ENCODE measurements at regions not wholly inside any gene's neighbourhood (a gene's known extent, or its start where the extent isn't known, plus 50 kb on each side); places are given as distances from the start of the nearest gene placed in this dataset.
"Not testable (repeated sequence)": the region's sequence is repeated elsewhere in the genome, so short reads cannot be mapped to it uniquely, and the experiment has no call there.

DNA sequence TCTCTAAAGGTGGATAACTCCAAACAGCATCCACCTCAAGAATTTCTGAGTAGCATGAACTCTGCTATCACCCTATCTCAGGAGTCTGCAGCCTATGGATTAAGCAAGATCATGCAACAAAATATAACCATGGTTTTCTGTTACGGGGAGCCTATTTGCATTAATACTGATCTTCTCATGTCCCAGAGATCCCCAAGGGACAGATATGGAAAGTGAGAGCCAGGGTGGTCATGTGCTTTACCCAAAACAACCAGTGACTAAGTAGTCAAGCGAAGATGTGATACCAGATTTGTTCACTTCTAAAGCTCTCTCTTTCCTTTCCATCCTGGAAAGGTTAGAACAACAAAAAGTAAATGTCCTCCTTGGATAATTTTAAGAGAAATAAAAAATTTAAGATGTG is 125.1 kb downstream of the PRRX1 start:
- no peak for DNase-seq (ENCODE audit: extremely low read depth, low read depth)

DNA sequence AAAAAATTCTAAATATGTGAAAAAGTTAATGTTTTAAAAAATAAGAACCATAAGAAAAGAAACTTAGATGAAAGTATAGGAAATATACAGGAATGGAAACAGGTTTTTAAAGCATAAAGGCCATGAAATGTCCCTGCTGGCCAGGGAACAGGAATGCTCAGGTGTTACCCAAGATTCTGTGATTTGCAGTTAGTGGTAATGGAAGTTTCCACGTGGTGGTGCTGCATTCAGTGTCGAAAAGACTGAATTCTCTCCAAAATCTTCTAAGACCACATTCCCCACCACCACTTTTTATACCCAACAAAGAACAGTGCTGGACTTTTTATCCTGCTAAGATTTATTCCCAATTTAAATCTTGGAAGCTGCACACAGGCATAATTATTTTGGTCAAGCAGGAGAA is 126.2 kb downstream of the PRRX1 start:
- DNase-seq (ENCODE audit: extremely low read depth, low read depth) = no peak

DNA sequence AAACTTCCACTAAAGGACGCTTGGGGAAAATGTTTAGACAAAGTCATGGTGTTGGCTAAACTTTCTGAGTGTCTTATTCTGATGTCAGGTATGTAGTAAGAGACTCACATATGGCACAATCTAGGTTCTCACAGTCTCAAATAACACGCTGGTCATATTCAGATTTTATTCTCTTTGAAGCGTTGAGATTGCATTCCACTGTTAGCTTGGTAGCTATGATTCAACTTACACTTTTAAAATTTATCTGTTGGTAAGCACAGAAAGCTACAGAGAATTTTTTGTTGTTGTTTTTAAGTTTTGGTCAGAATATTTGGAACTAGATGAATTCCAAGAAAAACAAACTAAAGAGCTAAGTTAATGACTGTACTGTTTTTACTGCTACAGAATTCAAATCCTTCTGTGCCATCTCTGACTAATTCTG is 126.7 kb downstream of the PRRX1 start:
- no peak for DNase-seq (ENCODE audit: extremely low read depth, low read depth)

DNA sequence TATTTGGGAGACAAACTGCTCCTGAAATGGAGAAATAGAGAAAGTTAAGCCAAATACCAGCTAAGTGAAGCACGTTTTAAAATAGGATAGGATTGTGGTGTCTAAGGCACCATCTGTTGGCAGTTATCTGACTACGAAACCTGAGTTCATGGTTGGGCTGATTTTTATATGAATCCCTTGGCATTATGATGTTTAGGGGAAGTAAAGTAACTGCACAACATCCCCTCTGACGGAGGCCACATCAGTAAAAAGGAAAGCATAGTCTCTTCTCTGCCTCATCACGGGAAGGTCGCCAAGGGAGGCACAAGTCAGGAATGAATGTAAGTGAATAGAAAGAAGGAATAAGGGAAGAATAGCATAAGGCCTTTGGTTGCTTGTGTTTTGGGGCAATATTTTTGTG is 128.0 kb downstream of the PRRX1 start:
- no peak for DNase-seq (ENCODE audit: extremely low read depth, low read depth)

DNA sequence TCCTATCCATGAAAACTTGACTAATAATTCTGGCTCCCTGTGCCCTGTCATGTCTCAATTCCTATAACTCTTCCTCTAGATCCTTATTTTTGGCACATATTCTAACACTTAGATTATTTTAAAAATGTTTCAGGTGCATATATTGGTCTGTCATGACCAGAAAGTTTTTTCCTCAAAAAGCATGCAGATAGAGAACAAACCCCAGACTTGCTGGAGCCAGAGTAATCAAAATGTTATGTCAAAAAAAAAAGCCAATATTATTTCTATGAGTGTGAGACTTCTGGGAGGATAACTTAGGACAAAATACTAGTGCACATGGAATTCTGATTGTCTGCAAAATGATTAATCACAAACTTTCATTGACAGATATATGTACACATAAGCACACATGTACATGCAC is 135.1 kb upstream of the MROH9 start:
- no peak for DNase-seq (ENCODE audit: extremely low read depth, low read depth)

DNA sequence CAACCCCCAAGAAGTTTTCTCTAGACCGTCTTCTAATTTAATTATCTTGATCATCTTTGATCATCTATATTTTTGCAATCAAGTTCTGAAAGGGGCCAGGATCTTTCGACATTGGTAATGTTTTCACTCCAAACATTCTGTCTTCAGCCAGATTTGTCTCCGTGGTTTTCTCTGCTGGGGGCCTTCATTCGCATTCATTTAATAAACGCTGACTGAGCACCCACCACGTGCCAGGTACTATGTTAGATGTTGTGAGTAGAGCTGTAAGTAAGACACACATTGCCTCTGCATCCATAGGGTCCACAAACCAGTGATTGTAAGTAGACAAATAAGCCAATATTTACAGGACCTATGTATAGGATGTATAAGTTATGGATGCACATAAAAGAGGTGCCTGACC is 134.5 kb upstream of the MROH9 start:
- no peak for DNase-seq (ENCODE audit: extremely low read depth, low read depth)

DNA sequence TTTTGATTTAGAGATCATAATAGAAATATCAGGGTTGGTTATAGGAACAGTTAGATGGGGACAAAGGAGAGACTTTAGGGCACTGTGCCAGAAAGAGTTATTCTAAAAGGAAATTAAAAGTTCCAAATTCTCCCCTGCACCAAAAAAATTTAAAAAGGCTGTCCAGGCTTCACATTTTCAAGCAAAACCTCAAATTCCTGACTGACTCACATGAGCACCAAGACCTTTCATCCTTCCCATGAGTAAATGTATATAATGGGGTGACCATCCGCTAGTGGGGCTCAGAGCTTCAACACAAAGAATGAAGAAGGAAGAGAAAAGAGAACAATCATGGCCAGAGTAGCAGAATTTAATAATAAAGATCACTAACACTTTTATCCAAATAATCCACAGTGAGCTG is 131.6 kb upstream of the MROH9 start:
- DNase-seq (ENCODE audit: extremely low read depth, low read depth) = no peak

DNA sequence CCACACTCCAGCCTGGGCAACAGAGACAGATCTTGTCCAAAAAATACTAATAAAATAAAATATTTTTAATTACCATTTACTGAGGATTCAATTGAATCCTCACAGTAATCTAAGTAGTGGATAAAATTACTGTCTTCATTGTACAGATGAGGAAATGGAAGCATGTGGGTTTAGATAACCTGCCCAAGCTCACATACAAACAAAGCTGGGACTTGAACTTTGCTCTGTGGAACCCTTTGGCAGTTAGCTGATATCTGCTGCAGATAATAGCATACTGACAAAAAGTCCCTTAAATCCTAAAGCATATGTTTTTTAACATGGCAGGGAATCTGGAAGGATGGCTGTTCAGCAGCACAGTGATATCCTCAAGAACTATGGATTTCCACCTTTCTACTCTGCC is 130.9 kb upstream of the MROH9 start:
- no peak for DNase-seq (ENCODE audit: extremely low read depth, low read depth)

DNA sequence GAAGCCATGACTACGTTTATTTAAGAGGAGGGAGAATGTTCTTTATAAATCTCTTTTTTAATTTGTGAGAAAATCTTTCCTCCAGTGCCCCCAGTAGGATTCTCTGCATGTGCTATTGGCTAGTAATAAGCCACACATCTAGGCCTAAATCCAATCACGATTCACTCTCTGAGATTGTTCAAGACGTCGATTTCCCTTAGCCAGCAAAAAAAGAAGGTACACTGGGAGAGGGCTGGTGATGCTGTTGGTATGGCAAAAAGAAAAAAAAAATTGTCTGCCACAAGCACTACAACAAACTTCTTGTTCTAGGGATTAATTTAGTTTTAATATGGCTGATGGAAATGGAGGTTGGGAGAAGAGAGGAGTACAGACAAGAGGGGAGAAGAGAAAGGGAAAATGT is 130.5 kb upstream of the MROH9 start:
- DNase-seq (ENCODE audit: extremely low read depth, low read depth) = no peak

DNA sequence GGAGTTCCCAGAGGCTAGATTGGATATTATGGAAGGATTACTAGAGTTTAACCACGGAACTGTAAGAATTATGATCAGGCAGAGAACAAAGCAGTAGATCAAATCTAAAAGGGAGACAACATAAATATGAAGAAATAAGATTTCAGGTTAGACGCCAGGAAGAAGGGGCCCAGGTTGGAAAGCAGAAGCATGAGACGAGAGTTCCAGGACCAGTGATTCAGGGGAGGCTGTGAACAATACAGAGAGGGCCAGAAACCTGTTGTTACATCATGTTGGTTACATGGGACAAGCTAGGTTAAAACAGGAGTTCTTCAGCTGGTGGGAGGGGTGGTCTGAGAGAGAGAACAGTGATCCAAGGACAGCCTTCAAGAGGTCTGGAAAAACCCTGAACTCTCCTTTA is 128.4 kb upstream of the MROH9 start:
- no peak for DNase-seq (ENCODE audit: extremely low read depth, low read depth)

DNA sequence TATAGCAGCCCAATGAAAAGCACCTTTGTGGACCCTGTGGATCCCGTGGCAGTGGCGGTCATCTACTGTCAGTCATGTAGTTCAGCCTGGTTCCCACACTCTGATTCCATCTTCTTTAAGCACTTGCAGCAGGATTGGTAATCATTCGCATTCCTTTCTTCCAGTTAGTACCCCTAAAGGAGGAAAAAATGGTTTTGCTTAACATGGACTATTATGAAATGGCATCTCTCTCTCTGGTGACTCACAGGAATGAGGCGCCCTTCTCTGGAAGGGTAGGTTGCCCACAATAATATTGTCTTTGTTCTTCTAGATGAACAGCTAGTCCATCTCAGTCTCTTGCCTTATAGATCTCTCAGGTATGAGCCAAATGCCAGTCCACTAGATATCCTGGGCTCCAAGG is 127.9 kb upstream of the MROH9 start:
- no peak for DNase-seq (ENCODE audit: extremely low read depth, low read depth)

DNA sequence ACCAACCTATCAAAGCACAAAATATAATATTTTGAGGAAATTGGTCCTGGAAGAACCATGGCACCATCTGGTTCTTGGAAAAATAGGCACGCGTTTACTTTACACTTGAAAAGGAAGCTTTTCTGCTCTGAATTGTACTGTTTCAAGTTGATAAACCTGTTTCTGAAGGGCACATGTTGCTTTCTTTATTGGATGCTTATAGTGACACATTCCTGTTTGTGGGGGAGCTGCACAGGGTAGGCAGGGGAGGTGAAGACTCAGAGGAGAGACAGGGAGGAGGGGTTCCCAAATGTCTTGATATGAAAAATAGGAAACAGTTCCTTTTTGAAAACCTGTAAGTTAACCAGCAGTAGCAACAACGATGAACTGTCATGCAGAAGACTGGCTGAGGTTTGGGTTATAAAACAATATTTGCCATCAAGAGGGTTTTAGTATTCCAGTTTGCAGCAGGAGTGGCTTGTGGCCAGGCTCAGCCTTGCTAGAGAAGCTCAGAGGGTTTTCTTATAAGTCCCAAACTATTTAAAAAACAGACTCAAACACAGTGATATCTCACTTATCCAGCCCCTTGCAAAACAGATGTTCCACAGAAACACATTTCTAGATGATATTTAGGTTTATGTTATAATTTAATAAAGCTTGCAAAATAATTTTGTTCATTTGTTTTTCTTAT is 127.0 kb upstream of the MROH9 start:
- DNase-seq (ENCODE audit: extremely low read depth, low read depth) = no peak

DNA sequence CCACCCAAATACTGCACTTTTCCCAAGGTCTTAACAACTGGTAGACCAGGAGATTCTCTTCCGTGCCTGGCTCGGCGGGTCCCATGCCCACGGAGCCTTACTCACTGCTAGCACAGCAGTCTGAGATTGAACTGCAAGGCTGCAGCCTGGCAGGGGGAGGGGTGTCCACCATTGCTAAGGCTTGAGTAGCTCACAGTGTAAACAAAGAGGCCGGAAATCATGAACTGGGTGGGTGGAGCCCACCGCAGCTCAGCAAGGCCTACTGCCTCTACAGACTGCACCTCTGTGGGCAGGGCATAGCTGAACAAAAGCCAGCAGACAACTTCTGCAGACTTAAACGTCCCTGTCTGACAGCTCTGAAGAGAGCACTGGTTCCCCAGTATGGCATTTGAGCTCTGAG is 124.3 kb upstream of the MROH9 start:
- DNase-seq (ENCODE audit: extremely low read depth, low read depth) = not testable (repeated sequence)

DNA sequence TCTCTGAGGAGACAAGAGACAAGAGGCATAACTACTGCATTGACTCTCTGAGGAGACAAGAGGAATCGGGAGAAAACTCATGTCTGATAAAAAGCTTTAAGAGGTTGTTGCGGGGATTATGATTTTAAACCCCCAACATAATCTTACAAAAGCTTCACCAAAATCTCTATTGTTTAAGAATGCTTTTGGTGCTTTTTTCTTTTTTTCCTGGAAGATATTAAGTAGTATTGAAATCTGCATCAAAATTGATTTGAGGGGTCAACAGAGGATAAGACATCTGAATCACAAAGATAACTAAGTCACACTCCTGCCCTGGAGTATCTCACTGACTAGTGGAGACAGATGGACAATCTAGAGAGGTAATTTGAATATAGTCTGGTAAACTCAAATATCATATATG is 115.6 kb upstream of the MROH9 start:
- DNase-seq (ENCODE audit: extremely low read depth, low read depth) = no peak

DNA sequence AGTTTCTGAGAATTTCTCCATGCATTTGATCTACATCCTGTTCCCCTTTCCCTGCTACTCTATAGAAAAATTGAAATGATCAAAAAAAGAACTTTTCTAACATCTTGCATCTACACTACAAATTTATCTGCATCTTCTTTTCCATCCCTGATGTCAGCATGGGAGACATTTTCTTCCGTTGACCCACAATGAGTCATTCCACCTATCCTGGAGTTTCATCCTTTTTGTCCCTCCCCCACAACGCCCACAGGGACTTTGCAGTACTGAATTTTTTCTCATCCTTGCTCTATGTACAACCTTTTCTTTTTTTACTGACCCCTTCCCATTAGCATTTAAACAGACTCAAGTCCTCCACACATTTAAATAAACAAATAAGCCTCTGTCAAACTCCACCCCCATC is 112.2 kb upstream of the MROH9 start:
- DNase-seq (ENCODE audit: extremely low read depth, low read depth) = no peak

DNA sequence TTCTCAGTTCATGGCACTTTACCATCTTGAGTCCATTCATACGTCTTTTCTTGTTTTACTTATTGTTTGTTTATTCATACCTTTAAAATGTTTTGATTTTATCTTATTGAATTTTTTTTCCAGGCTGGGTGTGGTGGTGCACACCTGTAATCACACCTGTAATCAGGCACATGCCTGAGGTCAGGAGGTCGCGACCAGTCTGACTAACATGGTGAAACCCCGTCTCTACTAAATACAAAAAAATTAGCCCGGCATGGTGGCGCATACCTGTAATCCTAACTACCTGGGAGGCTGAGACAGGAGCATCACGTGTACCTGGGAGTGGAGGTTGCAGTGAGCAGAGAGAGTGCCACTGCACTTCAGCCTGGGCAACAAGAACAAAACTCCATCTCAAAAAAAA is 104.1 kb upstream of the MROH9 start:
- DNase-seq (ENCODE audit: extremely low read depth, low read depth) = no peak

DNA sequence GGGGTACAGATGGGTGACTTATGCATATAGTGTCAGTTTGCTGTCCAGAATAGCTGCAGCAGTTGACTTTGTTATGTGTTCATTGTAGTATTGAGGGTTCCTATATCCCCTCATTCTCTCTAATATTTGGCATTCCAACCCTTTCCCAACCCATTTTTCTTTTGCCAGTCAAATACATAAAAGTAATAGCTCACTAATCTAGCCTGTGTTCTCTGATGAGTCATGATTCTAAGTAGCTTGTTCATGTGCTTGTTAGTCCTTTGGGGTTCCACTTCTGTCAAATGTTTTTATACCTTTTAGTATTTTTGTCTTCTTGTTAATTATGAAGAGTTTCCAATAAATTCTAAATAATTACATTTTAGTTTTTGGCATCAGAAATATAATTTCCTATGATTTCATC is 99.2 kb upstream of the MROH9 start:
- DNase-seq (ENCODE audit: extremely low read depth, low read depth) = no peak

DNA sequence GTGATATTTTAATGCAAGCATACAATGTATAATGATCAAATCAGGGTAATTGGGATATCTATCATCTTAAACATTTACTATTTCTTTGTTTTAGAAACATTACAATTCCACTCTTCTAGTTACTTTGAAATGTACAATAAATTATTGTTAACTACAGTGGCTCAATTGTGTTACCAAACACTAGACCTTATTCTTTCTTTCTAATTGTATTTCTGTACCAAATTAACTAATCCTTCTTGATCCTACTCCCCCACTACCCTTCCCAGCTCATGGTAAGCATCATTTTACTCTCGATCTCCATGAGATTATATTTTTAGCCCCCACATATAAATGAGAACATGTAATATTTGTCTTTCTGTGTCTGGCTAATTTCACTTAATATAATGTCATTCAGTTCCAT is 95.0 kb upstream of the MROH9 start:
- no peak for DNase-seq (ENCODE audit: extremely low read depth, low read depth)

DNA sequence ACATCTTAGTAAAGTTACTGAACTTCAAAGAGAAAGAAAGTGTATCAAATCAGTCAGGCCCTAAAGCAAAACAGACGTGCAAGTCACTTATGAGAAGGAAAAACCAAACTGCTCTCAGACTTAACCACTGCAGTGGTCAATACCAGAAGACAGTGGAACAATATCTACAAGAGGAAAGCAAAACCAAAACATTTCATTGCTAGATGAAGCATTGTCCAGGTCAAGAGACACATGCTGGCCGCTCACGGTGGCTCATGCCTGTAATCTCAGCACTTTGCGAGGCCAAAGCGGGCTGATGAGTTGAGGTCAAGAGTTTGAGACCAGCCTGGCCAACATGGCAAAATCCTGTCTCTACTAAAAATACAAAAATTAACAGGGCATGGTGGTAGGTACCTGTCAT is 82.0 kb upstream of the MROH9 start:
- DNase-seq (ENCODE audit: extremely low read depth, low read depth) = no peak

DNA sequence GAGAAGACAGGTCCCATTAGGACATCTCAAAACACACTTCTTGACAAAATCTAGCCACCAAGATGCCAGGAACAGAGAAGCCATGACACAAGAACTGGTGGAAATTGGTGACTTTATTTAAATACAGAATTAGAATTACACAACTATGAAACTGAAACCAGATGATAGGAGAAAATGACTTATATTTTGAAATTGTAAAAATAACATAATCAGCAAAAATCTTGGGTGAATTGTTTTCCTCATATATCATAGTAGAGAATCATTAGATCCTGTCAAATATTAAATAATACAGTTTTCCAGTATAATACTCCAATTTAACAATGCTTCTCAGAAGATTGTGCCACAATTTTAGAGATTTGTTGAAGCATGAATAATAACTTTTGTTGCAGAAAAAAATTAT is 81.5 kb upstream of the MROH9 start:
- no peak for DNase-seq (ENCODE audit: extremely low read depth, low read depth)

DNA sequence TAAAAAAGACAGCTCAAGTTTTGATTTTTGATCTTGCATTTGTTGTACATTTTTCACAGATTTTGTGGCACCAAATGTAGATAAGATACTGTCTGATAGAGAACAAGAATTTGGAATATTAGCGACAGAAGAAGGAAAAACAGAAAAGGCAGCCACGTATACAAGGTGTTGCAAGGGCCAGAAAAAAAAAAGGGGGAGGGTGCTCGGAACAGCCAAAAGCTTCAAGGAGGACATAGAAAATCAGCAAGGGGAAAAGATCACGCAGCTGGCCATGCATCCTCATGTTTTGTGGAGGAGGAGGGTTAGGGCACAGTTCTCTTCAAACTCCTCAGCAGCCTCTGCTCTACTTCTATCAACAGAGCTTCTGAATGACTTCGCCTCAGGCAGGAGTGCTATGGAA is 80.7 kb upstream of the MROH9 start:
- DNase-seq (ENCODE audit: extremely low read depth, low read depth) = no peak

DNA sequence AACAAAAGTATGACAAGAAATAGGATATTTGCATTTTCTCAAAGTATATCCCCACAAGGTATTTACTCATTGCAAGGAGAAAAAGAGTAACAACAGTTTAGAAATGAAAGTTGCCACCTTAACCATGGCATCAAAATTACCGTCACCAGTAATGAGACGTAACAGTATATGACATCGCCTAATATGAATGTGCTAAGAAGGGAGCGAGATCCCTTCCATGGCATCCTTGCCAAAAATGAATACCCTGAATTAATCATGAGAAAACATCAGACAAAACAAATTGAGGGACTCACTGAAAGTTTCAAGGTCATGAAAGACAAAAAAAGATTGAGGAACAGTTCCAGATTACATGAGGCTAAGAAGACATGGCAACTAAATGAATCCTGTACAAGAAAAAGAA is 78.9 kb upstream of the MROH9 start:
- DNase-seq (ENCODE audit: extremely low read depth, low read depth) = no peak

DNA sequence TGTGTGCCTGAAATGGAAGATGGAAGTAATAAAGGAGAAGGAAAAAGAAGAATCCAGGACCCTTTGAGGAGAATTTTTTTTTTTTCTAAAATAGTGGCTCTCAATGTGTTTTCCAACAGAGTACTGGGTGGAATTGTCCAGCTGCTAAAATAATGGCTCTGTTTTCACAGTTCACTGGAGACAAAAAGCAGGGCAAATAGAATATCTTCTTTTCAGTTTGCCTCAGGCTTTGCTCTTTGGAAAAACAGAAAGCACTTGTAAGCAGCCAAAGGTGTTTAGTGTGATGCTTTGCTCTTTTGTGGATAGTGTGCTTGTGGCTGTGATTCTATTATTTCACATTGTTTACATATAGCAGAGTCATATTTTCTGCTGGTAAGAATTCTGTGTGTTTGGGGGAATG is 77.4 kb upstream of the MROH9 start:
- DNase-seq (ENCODE audit: extremely low read depth, low read depth) = no peak

DNA sequence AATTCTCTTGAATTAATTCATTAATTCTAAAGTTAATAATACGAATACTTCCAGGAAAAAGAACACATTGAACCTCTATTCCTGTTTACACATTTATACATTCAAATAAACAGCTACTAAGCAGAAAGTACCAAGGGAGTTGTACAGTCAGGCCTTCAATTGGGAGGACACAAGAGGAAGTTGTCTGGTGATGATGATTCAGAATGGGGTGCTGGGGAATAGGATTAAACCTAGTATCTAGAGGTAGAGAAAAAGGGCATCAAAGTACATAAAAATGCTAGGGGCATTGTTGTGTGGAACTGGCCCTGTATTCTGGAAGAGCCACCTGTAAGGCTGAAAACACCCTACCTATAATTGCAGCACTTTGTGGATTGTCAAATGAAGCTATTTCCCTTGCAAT is 71.7 kb upstream of the MROH9 start:
- DNase-seq (ENCODE audit: extremely low read depth, low read depth) = no peak
